ENCODE measurements at regions not wholly inside any gene's neighbourhood (a gene's known extent, or its start where the extent isn't known, plus 50 kb on each side); places are given as distances from the start of the nearest gene placed in this dataset.

GRCh38 chr5:174810796-174811195 is 86.4 kb downstream of the MSX2 start:
- no peak overlapping the region for H3K27ac ChIP-seq
- intact Hi-C loops (cut with DNase I) = no loop called here
- no peaks in the 10 kb centered on the region for H3K4me1 ChIP-seq
- ATAC-seq (no peak), DNase-seq (no peak)
- no peak overlapping the region for H3K4me3 ChIP-seq
- no peaks in the 10 kb centered on the region for H3K36me3 ChIP-seq
- no peak for TF ChIP-seq CTCF (IDR thresholded peaks at IDR 0.05)
- TF ChIP-seq POLR2A (IDR thresholded peaks at IDR 0.05) = no peak
- H3K27me3 ChIP-seq = no peaks in the 10 kb centered on the region
- 69% methylated on average over 2 of the region's 2 CpGs for WGBS (ENCODE audit: insufficient coverage, low coverage, low lambda C conversion rate, missing lambda C conversion rate)
- no peaks in the 10 kb centered on the region for H3K9me3 ChIP-seq

- Histone ChIP-seq H3K27me3 (no peaks in the 10 kb centered on the region), H3K4me3 (no peak overlapping the region), H3K4me1 (no peaks in the 10 kb centered on the region), H3K9me3 (no peaks in the 10 kb centered on the region), H3K27ac (no peak overlapping the region), H3K36me3 (no peaks in the 10 kb centered on the region)
- TF ChIP-seq POLR2A (IDR thresholded peaks at IDR 0.05) (no peak), CTCF (IDR thresholded peaks at IDR 0.05) (no peak)
- no peak for DNase-seq
- 73% methylated on average over 4 of the region's 4 CpGs for WGBS (ENCODE audit: insufficient coverage, low coverage, low lambda C conversion rate, missing lambda C conversion rate)
- ATAC-seq = no peak
- intact Hi-C loops (cut with DNase I) = no loop called here
These were observed 83.1 kb downstream of the MSX2 start for GRCh38 chr5:174807471-174807870.

- ATAC-seq = no peak
- H3K36me3 ChIP-seq = no peaks in the 10 kb centered on the region
- H3K27ac ChIP-seq = no peak overlapping the region
- TF ChIP-seq POLR2A (IDR thresholded peaks at IDR 0.05) (no peak), CTCF (IDR thresholded peaks at IDR 0.05) (no peak)
- intact Hi-C loops (cut with DNase I) = no loop called here
- 61% methylated on average over 5 of the region's 5 CpGs for WGBS (ENCODE audit: insufficient coverage, low coverage, low lambda C conversion rate, missing lambda C conversion rate)
- no peak overlapping the region for H3K4me3 ChIP-seq
- DNase-seq = no peak
- H3K9me3 ChIP-seq = no peaks in the 10 kb centered on the region
- H3K4me1 ChIP-seq = no peaks in the 10 kb centered on the region
- H3K27me3 ChIP-seq = no peaks in the 10 kb centered on the region
These were observed 82.3 kb downstream of the MSX2 start for GRCh38 chr5:174806729-174807128.

- DNase-seq (no peak), ATAC-seq (no peak)
- intact Hi-C loops (cut with DNase I) = no loop called here
- Histone ChIP-seq H3K4me3 (no peak overlapping the region), H3K36me3 (no peaks in the 10 kb centered on the region), H3K9me3 (no peaks in the 10 kb centered on the region), H3K27ac (no peak overlapping the region), H3K27me3 (no peaks in the 10 kb centered on the region), H3K4me1 (no peaks in the 10 kb centered on the region)
- no peak for TF ChIP-seq CTCF (IDR thresholded peaks at IDR 0.05)
- no peak for TF ChIP-seq POLR2A (IDR thresholded peaks at IDR 0.05)
- WGBS (ENCODE audit: insufficient coverage, low coverage, low lambda C conversion rate, missing lambda C conversion rate) = 54% methylated on average over 2 of the region's 2 CpGs
These were observed 77.4 kb downstream of the MSX2 start for GRCh38 chr5:174801798-174802197.

- no peak for TF ChIP-seq CTCF (IDR thresholded peaks at IDR 0.05)
- no peak for TF ChIP-seq POLR2A (IDR thresholded peaks at IDR 0.05)
- Histone ChIP-seq H3K4me3 (no peak overlapping the region), H3K27me3 (no peaks in the 10 kb centered on the region), H3K36me3 (no peaks in the 10 kb centered on the region), H3K27ac (no peak overlapping the region), H3K4me1 (no peaks in the 10 kb centered on the region), H3K9me3 (no peaks in the 10 kb centered on the region)
- ATAC-seq (no peak), DNase-seq (no peak)
- intact Hi-C loops (cut with DNase I) = no loop called here
These were observed 76.1 kb downstream of the MSX2 start for GRCh38 chr5:174800435-174800834.

Measured in right lobe of liver (tissue), 6 donors.